B cell (primary cell): ENCODE measurements at regions not wholly inside any gene's neighbourhood (a gene's known extent, or its start where the extent isn't known, plus 50 kb on each side); places are given as distances from the start of the nearest gene placed in this dataset.

Experiments used
- ATAC-seq: fragments of 200-7000 bp; cut with Tn5 transposase; one replicate; pipeline ENCODE4 v1.10.0; 2021; ENCODE audit warnings: low read depth, mild to moderate bottlenecking, moderate number of reproducible peaks, moderate library complexity
- CTCF ChIA-PET: fragments of 350-600 bp; sonication (Branson Sonifier 250); formaldehyde crosslinking; loops from one replicate; lab custom pipeline; 2021; ENCODE audit warnings: antibody characterized with exemption, inconsistent platforms; lab: Charles Lee
- POLR2A ChIA-PET: fragments of 350-600 bp; sonication (Branson Sonifier 250); formaldehyde crosslinking; loops from one replicate; lab custom pipeline; 2021; ENCODE audit warnings: antibody characterized with exemption; lab: Charles Lee
- DNase-seq: peaks from one replicate; pipeline ENCODE4 v3.0.0; 2013
- H2AFZ ChIP-seq: 2 replicates; pipeline ENCODE4 v1.6.1; 2012; ENCODE audit warnings: mild to moderate bottlenecking, low read depth, low read length; ENCODE audit not compliant: insufficient read depth, poor library complexity, severe bottlenecking
- H3K27ac ChIP-seq, 2 donors: 1 replicate in 1 of 2; 2 replicates in 1 of 2; pipeline ENCODE4 v1.5.1; 2012 to 2013; ENCODE audit warnings: low read length in 2 of 2, mild to moderate bottlenecking in 2 of 2, moderate library complexity in 1 of 2
- H3K27me3 ChIP-seq, 4 experiments: fragments of 200-600 bp in 1 of 4; sonication (generic) in 1 of 4; replicated peaks in 1 of 4; 1 replicate in 2 of 4; 2 replicates in 2 of 4; pipeline versions ENCODE4 v1.6.1 to v1.7.0; 2013 to 2016; ENCODE audit warnings: low read length in 3 of 4, mild to moderate bottlenecking in 2 of 4, mixed read lengths in 1 of 4, moderate library complexity in 1 of 4; ENCODE audit not compliant: insufficient read depth in 4 of 4, control insufficient read depth in 3 of 4; ENCODE audit errors: control extremely low read depth in 1 of 4
- H3K36me3 ChIP-seq, 2 experiments: replicated peaks in 1 of 2; 1 replicate in 1 of 2; 2 replicates in 1 of 2; pipeline versions ENCODE4 v1.6.1 to v1.7.1; 2013; ENCODE audit warnings: low read length in 1 of 2; ENCODE audit not compliant: insufficient read depth in 2 of 2, control insufficient read depth in 1 of 2; ENCODE audit errors: control extremely low read depth in 1 of 2, extremely low read depth in 1 of 2
- H3K4me1 ChIP-seq, 2 donors: fragments of 200-600 bp in 1 of 2; sonication (generic) in 1 of 2; 1 replicate in 1 of 2; 2 replicates in 1 of 2; pipeline versions ENCODE4 v1.5.1 to v1.6.1; 2013 to 2017; ENCODE audit warnings: low read length in 2 of 2; ENCODE audit not compliant: control insufficient read depth in 2 of 2, insufficient read depth in 2 of 2
- H3K4me2 ChIP-seq: replicated peaks from 2 replicates; pipeline ENCODE3; 2012; ENCODE audit warnings: mild to moderate bottlenecking, low read depth, low read length; ENCODE audit not compliant: poor library complexity, severe bottlenecking
- H3K4me3 ChIP-seq, 5 experiments: fragments of 200-600 bp in 1 of 5; sonication (generic) in 1 of 5; 1 replicate in 3 of 5; 2 replicates in 2 of 5; pipeline versions ENCODE4 v1.5.1 to v1.7.0; 2011 to 2016; ENCODE audit warnings: low read length in 4 of 5, mild to moderate bottlenecking in 4 of 5, low read depth in 2 of 5, control low read depth in 1 of 5, moderate library complexity in 1 of 5; ENCODE audit not compliant: insufficient read depth in 1 of 5; ENCODE audit errors: control extremely low read depth in 1 of 5, extremely low read depth in 1 of 5
- H3K79me2 ChIP-seq: fragments of 200-600 bp; sonication (generic); one replicate; pipeline ENCODE4 v1.6.0; 2016; ENCODE audit warnings: low read length; ENCODE audit not compliant: control insufficient read depth, insufficient read depth
- H3K9ac ChIP-seq: fragments of 200-600 bp; sonication (generic); 2 replicates; pipeline ENCODE4 v1.6.1; 2017; ENCODE audit warnings: mild to moderate bottlenecking, low read length, moderate library complexity
- H3K9me3 ChIP-seq, 3 donors: one replicate each; pipeline versions ENCODE4 v1.6.1 to v1.7.1; 2013; ENCODE audit warnings: low read length in 2 of 3; ENCODE audit not compliant: control insufficient read depth in 2 of 3, insufficient read depth in 1 of 3; ENCODE audit errors: control extremely low read depth in 1 of 3
- H4K20me1 ChIP-seq: 2 replicates; pipeline ENCODE4 v1.6.0; 2012; ENCODE audit warnings: mild to moderate bottlenecking, low read length; ENCODE audit not compliant: insufficient read depth, control insufficient read depth, poor library complexity, severe bottlenecking
- H3K27ac Mint-ChIP-seq: one replicate; pipeline ENCODE4 v1.8.0; 2021; ENCODE audit warnings: mixed read lengths
- H3K27me3 Mint-ChIP-seq: one replicate; pipeline ENCODE4 v1.8.0; 2021; ENCODE audit warnings: mixed read lengths
- H3K4me1 Mint-ChIP-seq: one replicate; pipeline ENCODE4 v1.8.0; 2021; ENCODE audit warnings: mixed read lengths
- H3K4me3 Mint-ChIP-seq: one replicate; pipeline ENCODE4 v1.8.0; 2021; ENCODE audit warnings: mixed read lengths
- H3K9me3 Mint-ChIP-seq: one replicate; pipeline ENCODE4 v1.8.0; 2022; ENCODE audit warnings: mixed read lengths; ENCODE audit not compliant: insufficient read depth
- EZH2 ChIP-seq: IDR thresholded peaks from 2 replicates; pipeline ENCODE4 v1.6.1; 2012; ENCODE audit warnings: borderline replicate concordance, low read depth, mild to moderate bottlenecking, moderate library complexity, low read length; ENCODE audit not compliant: insufficient read depth, poor library complexity, severe bottlenecking
- WGBS: methylation state at CpG from one replicate; pipeline ENCODE4 v1.1.5; 2013; ENCODE audit warnings: missing lambda C conversion rate; ENCODE audit not compliant: insufficient coverage; 5-methylcytosine and 5-hydroxymethylcytosine counted together
- intact Hi-C: fragments of 100-400 bp; cut with micrococcal nuclease; formaldehyde crosslinking; loops from one replicate; pipeline ENCODE4 v1.10.0; 2022
- TF ChIP-seq, protein P1 (sequence below): fragments of 200-600 bp; IDR thresholded peaks from one replicate; pipeline ENCODE4 v1.8.0; 2022; ENCODE audit warnings: antibody characterized with exemption, mild to moderate bottlenecking

DNA sequence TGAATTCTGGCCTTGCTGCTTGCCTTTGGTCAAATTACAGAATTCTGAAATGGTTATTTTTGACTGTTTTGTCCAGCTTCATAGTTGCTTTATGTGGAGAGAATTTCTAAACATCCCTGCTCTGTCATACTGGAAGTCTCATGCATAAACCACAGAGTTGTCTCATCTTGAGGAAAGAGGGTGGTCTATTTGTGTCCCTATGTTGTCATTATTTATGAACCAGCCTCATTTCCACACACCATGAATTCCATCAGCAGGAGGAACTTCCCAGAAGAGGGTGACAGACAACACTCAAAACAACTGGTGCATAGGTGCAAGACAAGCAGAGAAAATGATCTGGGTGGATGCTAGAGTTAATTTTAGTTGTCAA lies 525.8 kb upstream of the GOT2 start:
- intact Hi-C loops, result no loop called here
- no peaks in the 10 kb centered on the region for H3K36me3 ChIP-seq
- no peaks in the 10 kb centered on the region for H3K27me3 ChIP-seq
- ATAC-seq, result no peak
- CTCF ChIA-PET, result no interaction called here
- Mint-ChIP-seq H3K27ac (no peak overlapping the region), H3K4me1 (no peaks in the 10 kb centered on the region), H3K9me3 (peaks cover under 1% of the 10 kb centered on the region), H3K4me3 (no peak overlapping the region), H3K27me3 (no peaks in the 10 kb centered on the region)
- H4K20me1 ChIP-seq, result no peaks in the 10 kb centered on the region
- TF ChIP-seq, protein P1, sequence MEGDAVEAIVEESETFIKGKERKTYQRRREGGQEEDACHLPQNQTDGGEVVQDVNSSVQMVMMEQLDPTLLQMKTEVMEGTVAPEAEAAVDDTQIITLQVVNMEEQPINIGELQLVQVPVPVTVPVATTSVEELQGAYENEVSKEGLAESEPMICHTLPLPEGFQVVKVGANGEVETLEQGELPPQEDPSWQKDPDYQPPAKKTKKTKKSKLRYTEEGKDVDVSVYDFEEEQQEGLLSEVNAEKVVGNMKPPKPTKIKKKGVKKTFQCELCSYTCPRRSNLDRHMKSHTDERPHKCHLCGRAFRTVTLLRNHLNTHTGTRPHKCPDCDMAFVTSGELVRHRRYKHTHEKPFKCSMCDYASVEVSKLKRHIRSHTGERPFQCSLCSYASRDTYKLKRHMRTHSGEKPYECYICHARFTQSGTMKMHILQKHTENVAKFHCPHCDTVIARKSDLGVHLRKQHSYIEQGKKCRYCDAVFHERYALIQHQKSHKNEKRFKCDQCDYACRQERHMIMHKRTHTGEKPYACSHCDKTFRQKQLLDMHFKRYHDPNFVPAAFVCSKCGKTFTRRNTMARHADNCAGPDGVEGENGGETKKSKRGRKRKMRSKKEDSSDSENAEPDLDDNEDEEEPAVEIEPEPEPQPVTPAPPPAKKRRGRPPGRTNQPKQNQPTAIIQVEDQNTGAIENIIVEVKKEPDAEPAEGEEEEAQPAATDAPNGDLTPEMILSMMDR, result no peak
- no peak for TF ChIP-seq EZH2
- H3K9ac ChIP-seq, result no peak overlapping the region
- H3K27ac ChIP-seq, result no peak overlapping the region
- no peaks in the 10 kb centered on the region for H3K79me2 ChIP-seq
- POLR2A ChIA-PET, result no interaction called here
- no peak overlapping the region for H3K4me3 ChIP-seq
- DNase-seq, result no peak
- H3K4me2 ChIP-seq, result no peak overlapping the region
- no peaks in the 10 kb centered on the region for H3K4me1 ChIP-seq
- no peaks in the 10 kb centered on the region for H3K9me3 ChIP-seq
- no peak overlapping the region for H2AFZ ChIP-seq

DNA sequence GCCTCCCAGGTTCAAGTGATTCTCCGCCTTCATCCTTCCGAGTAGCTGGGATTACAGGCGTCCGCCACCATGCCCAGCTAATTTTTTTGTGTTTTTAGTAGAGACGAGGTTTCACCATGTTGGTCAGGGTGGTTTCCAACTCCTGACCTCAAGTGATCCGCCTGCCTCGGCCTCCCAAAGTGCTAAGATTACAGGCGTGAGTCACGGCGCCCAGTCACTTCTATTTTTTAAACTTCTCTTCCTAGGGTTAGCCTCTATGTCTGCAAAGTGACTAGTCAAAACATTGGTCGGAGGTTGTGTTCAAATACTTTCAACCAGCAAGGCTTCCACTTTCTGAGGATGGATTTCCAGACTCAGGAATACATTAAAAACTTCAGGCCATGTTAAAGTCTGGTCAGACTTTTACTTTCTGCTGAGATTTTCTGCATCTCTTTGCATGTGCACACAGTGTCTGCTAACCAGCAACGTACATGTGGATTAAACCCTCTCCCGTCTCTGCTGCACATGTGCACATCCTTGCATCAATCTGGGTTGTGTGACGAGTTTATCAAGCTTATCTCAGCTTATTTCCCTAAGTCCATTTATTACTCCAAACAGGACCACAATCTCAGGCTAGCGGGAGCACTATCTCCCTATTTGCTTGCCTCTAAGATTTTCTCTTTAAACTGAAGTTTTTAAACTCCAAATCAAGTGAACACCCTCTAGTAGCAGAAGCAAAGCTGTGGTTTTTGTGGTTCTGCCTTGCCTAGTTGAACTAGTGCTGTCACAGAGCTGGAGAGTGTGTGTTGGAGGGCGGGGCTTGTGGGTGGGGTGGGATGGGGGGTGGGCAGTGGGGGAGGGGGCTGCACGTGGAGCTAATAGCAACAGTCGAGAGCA lies 525.2 kb upstream of the GOT2 start:
- TF ChIP-seq, protein P1, result no peak
- no peak for TF ChIP-seq EZH2
- H3K27ac Mint-ChIP-seq, result no peak overlapping the region
- Histone ChIP-seq H3K4me1 (no peaks in the 10 kb centered on the region), H3K9me3 (no peaks in the 10 kb centered on the region), H3K9ac (no peak overlapping the region), H3K27me3 (no peaks in the 10 kb centered on the region), H4K20me1 (no peaks in the 10 kb centered on the region), H3K79me2 (no peaks in the 10 kb centered on the region), H3K4me2 (no peak overlapping the region), H3K27ac (no peak overlapping the region), H3K36me3 (no peaks in the 10 kb centered on the region), H3K4me3 (no peak overlapping the region), H2AFZ (no peak overlapping the region)
- DNase-seq, result no peak
- 51% methylated on average over 11 of the region's 18 CpGs for WGBS
- ChIA-PET POLR2A (no interaction called here), CTCF (no interaction called here)
- peaks cover 3% of the 10 kb centered on the region for H3K9me3 Mint-ChIP-seq
- no peak overlapping the region for H3K4me3 Mint-ChIP-seq
- H3K4me1 Mint-ChIP-seq, result no peaks in the 10 kb centered on the region
- no peaks in the 10 kb centered on the region for H3K27me3 Mint-ChIP-seq
- intact Hi-C loops, result no loop called here
- no peak for ATAC-seq
